Muscle of arm (tissue), 1 donor: ENCODE measurements at regions not wholly inside any gene's neighbourhood (a gene's known extent, or its start where the extent isn't known, plus 50 kb on each side); places are given as distances from the start of the nearest gene placed in this dataset.

Experiments used
- DNase-seq: peaks from one replicate; pipeline ENCODE4 v3.0.0-alpha.2; 2013

DNA sequence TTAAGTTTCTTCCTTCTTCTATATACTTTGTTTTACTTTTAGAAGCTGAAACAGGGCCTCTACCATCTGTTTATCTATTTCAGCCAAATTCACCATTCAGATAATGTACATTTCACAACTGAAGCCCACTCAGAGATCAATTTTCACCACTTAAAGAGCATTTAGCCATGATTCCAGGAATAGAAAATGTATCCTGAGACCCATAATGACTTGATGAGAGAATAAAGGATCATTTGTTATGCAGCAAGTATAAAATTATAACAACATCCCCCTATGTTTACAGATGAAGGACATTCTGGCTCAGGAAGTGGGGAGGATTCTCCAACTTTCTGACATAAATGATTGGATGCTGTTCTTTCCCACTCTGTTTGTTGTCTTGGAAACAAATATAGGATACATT, 962.1 kb upstream of the EEF2KMT start:
- no peak for DNase-seq

DNA sequence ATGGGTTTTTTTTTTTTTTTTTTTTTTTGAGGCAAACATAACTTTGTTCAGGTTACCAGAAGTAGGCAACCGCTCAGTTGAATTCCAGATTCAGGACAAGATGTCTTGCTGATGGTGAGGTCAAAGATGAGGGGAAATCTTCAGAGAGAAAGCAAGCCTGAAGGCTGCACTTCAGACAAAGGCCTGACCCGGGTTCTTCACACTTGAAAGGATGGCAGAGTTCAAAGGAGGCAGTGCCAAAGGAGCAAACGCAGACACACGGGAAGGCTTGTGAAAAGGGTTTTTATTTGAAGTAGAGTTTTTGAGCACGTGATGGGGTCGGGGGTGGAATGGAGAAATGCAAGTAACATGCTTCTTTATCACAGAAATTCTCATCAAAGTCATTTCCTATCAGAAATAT, 960.2 kb upstream of the EEF2KMT start:
- no peak for DNase-seq

DNA sequence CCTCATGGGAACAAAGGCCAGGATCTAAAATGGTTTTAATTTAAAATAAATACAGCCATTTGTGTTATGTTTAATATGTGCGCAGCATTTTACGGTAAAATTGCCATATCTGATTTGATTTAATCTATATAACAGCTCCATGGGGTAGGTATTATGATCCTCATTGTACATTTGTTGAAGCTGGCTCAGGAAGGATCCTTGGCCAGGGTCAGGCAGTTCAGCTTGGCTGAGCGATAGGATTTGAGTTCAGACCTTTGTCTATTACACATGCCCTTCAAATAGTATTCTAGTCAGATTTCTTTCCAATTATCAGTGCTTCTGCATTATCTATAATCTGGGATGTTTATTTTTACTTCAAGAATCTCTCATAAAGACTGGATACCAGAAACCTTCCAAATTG, 950.4 kb upstream of the EEF2KMT start:
- DNase-seq: no peak

DNA sequence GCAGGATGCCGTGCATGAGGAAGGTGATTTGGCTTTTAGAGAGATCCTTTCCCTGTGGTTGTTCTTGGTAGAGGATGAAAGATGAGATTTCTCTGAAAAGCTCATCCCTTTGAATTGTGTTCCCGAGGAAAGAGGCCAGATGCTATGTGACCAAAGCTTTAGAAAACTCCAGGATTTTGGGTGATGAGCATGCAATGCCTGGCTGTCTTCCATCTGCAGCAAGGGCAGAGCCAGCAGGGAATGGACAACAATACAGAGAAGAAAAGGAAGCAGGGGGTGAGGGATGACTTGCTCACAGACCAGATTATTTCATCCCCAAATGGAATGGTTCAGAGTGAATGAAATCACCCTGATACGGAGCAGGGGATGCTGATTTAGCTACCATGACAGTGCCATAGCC, 949.7 kb upstream of the EEF2KMT start:
- DNase-seq: no peak

DNA sequence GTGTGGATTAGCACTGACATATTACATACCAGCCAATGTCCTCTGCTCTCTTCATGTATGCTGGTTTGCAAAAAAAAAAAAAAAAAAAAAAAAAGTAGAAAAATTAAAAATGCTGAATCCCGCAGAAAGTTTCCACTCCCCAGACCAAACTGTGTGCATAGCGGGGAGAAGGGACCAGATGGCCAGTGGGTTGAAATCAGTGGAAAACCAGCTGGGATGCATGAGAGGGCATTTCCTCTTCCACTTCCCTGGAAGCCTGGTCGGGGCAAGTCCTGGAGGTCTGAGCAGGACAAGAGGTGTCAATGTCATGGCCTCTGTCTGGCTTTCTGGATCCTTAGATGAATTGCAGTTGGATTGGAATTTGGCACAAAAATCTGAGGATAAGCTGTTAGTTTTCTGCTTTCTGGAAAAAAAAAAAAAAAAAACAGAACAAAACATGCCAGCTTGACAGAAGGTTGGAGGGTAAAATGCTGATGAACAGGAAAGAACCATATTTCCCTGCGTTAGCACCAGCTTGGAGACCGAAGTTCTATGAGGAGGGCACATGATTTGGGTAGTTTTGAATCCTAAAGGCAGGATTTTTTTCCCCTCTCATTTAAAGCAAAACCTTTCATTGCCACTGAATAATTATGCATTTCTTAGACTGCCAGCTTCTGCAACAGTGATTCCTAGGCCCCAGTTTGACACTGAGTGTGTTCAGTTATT, 941.5 kb upstream of the EEF2KMT start:
- DNase-seq: no peak

DNA sequence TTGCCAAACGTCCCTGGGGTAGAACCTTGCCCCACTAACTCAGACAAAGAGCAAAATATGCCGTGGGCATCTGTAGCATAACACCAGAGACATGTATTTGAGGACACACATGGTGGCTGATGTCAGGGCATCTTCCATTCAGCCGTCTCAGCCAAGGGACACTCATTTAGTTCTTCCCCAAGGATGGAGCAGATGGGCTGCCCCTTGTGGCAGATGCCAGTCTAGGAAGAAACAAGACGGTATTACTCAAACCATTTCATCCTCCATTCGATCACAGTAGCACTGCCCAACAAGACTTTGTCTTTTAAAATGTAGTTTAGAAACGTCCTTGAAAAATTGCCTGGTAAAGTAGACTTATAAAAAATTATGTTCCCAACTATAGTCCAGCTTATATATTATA, 937.6 kb upstream of the EEF2KMT start:
- DNase-seq: no peak

DNA sequence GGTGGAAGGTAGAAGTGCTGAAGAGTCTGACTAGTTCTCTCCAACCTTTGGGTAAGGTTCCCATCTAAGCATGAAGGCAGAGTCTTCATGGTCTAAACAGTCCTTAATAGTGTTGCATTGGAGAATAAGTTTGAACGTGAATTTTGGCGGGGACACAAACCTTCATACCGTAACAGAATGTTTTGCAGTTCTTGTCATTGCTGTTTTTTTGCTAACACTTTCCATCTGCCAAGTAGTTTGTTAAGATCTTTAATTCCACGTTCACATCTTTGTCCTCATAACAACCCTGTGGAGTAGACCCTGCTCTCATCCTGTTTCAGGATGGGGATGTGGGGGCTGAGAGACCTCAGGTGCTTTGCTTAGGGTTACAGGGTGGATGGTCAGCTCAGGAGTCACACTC, 936.9 kb upstream of the EEF2KMT start:
- no peak for DNase-seq

DNA sequence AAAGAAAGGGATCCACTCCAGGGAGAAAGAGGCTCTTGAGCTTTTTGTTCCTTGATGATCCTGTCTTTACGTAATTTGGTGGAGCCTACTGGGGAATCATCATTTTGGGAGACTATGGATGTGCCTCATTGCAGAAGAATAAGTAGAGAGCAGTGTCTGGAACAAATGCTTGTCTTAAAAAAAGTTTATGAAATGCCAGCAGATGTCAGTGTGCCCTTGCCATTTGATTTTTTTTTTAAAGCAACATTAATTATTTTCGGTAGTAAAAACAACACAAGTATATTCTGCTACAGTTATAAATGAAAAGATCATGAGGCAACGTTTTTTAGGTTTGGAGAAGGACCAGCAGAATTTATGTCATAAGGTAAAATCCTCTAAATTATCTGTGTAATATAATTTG, 934.8 kb upstream of the EEF2KMT start:
- no peak for DNase-seq

DNA sequence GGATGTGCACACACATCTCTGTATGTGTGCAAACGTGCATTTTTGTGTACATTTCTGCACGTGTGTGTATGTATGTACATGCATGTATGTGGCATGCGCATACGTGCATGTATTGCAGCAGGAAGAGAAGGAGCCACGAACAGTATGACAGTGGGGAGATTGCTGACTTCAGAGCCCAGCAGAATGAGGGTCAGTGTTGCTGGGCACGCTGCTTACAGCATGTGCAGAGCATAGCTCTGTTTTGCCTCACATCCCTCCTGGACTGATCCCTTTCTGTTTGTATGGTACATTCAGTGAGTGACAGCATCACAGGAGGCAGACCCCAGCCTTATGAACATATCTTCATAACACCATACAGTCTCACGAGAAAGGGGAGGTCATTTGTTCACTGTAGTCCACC, 934.0 kb upstream of the EEF2KMT start:
- DNase-seq: no peak

DNA sequence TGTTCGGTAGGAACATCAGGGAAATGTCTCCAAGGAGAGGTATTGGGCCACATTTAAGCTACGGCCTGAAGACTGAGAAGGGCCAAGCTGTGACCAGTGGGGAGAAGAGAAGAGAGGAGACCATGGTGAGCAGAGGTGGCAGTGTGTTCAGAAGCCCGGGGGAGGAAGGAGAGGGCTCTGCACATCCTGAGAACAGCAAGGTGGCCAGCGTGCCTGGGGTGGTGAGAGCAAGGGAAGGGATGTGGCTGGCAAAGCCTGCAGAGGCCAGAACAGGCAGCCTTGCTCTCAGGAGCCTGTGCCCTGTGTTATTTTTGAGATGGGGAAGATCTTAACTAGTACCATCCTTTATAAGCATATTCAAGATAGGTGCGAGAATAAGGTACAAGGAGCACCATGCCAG, 933.5 kb upstream of the EEF2KMT start:
- DNase-seq: no peak

DNA sequence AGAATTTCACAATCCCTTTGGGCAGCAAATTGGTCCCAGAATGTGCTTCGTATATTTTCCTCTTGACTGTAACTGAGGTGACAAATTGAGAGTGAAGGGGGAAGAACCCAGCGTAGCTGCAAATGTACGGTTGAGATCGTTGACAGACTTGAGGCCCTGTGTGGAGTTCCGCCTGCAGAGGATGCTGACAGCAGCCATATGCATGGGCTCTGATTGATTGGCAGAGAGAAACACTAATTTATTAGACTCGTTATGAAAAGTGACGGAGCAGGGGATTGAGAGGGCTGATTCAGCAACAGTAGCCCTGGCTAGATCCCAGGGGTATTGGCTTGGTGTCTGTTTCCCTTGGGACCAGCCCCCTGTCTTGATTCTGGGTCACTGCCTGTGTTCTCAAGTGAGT, 930.1 kb upstream of the EEF2KMT start:
- DNase-seq: no peak

DNA sequence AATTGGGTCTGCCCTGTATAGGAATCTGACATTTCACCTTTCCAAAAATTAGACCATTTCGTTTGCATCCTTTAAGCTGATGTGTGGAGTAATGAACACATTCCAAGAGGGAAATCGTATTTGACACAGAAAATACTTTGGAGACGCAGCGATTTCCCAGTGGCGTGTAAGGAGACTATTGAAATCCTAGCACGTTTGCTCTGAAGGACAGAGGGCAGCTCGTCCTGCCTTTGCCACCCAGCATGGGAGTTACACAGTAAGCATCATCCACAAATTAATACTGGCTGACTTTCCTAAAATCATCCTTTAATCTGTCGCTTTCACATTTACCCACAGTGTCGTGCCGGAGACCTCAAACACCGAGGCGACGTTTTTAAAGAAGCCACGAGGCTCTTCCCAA, 925.9 kb upstream of the EEF2KMT start:
- no peak for DNase-seq

DNA sequence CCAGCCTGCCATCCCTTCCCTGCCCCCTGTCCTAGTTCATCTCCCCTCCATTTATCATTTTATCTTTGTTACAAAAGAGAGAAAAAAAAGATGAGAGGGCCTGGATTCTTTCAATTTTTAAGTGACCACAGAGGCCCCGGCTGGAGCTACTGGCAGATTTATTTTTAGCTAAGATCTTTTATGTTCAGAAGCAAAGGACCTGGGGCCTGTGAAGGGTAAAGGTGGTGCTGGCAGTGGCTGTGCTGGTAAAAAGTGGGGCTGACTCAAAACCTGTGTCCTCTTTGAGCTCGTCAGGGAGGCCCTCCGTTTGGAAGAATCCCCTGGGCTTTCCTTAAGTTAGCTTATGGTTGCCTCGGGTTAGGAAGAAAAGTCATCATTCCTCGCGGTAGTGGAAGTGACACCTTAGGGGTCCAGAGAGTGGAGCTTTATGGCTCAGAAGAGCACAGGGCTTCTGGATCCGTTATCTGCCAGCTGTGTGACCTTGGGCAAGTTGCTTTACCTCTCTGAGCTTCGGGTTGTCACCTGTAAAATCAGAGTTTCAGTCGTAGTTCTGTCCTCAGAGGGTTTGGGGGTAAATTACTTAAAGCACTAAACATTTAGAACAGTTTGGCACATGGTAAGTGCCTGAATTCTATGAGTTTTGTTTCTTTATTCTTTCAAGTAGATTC, 923.8 kb upstream of the EEF2KMT start:
- no peak for DNase-seq

DNA sequence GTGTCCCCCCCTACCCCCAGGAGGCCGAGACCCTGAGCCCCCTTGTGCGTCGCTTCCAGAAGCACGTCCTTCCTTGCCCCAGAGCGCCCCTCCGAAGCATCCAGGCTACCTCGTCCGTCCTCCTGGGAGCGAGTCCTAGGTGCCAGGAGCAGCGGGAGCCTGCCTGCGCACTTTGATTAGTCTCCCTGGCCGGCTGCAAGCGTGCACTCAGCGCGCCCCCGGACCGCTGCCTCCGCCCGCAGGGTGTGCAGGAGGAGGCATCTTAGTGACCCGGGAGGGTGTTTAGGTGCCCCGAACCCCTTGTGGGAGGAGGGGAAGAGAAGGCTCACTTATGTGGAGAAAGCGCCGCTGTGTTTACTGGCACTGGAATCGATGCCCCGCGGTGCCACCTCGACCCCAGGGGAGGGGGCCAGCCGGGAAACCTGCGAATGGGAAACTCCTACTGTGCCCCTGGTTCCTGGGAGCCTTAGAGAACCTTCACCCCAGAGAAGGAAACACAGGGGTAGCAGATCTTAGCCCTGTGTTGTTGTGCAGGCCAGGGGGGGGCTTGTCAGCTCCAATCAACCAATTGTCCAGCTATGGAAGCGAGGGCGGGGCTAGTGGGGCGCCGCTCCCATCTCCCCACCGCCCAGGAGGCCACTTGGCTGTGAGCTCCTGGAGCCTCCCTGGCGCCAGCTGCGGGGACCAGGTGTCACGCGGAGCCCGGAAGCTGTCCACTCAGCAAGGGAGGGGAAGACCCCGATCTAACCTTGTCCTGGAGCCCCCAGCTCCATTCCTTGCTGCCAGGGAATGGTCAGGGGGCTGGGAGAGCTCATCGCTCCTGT, 922.8 kb upstream of the EEF2KMT start:
- DNase-seq: no peak

DNA sequence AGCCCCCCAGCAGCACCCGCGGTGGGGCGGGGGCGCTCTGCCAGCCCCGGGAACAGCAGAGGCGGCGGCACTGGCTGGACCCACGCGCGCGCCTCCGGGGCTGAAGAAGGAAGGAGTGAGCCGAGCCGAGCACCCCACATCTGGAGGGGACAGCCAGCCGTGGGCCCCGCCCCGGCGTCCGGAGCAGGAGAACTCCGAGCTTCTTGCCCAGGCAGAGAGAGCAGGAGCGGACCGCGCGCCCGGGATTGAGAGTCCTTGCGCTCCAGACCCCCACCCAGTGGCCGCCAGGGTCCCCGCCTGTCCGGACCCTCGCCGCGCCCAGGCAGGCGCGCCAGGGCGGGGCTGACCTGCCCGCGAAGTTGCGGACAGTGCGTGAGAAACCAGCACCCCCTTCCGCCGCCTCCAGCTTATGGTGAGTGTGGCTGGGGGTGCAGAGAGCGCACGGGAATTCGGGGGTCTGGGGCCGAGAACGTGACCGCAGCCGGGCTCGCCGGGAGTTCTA, 921.9 kb upstream of the EEF2KMT start:
- no peak for DNase-seq

DNA sequence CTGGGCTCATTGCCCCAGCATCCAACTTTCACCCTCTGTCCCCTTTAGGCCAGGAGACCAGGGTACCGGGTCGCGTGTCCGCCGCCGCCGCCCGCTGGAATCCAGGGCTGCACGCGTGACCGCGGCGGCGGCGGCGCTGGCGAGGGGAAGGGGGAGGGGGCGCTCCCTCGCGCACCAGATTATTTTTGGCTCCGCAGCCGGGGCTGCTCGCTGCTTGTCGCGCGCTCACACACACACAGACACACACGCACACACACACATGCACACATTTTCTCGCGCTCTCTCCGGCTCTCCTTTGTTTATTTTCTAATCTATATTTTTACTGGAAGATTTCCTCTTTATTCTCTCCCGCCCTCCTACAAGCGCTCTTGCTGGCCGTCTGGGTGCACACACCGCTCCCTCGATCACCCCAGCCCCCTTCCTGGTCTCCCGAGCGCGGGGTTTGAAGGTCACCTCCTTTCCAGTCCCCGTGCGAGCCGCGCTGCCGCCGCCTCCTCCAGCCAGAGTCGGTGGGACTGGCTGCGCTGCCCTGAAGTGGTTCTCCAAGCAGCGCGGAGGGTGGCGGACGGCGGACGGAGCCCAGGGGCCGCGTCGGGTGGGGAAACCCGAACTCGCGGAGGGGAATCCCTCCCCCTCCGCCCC, 921.4 kb upstream of the EEF2KMT start:
- no peak for DNase-seq

DNA sequence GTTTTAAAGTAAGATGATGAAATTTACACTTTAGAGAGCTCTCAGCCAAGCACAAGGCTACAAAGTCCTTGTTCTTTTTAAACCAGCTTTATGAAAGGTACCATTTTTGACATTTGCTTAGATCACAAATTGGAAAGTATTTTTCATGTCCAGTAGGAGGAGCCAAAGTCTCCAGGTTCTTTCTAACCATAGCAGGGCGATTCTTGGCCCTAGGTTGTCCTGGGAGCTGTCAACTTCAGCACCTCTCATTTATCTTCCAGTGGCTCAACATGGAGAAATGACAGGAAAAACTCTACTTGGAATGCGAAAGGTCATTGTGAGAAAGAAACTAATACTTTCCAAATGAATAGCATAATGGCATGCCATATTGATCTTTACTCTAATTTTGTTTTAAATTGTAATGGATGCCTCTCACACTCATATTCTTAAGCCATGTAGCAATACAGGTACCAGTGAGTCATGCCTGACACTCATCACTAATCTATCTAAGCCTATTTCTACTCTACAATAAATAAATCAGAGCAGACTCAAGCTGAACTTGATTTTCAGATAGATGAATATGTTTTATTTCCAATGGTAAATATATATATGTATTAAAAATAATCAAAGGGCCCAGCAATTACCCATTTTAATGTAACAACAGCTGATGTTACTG, 919.1 kb upstream of the EEF2KMT start:
- no peak for DNase-seq

DNA sequence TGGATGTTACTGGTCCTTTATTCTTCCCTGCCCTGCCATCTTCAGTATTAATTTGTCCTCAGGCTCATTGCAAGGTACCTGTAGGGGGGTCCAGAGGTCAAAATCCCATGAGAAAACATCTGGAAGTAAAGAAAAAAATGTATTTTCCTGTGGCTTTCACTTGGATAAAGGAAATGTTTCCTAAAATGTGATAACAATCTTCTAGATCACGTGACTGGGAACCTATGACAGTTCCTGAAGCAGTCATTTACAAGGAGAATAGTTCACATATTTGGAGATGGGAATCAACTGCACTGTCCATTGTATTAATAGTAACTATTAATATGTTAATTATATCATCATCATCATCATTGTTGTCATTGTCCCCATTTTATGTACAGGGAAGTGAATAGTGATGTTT, 915.1 kb upstream of the EEF2KMT start:
- no peak for DNase-seq

DNA sequence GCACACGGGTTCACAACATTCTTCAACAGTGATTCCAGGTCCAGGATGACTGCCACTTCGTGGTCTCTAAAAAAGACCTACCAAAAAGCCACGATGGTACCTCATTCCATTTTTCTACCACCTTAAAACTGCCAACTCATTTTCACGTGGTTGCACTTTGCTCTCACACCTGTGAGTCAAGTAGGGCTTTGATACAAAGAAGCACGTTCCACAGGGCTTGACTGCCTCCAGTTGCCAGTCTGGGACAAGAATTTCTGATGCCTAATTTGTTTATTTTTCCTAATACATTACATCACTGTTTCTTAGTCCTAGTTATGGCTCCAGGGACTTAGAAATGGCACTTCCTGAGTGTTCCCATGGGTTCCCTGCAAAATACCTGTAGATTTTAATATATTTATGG, 911.6 kb upstream of the EEF2KMT start:
- no peak for DNase-seq

DNA sequence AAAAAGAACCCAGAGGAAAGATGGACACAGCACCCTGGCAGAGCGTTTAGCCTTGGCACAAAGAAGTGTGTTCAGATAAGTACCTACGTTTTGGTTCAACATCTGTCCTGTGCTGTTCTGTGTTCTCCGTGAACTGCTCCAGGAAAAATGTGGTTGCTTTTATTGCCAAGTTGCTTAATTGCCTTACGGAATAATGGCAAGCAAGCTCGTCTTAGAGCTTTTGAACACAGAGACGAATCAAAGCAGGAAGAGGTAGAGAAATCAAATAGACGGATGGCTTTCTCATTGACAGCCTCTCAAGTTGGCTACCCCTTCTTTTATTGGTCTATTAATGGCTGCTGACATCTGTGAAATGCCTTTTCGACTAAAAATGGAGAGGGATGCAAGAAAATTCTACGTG, 911.1 kb upstream of the EEF2KMT start:
- no peak for DNase-seq

DNA sequence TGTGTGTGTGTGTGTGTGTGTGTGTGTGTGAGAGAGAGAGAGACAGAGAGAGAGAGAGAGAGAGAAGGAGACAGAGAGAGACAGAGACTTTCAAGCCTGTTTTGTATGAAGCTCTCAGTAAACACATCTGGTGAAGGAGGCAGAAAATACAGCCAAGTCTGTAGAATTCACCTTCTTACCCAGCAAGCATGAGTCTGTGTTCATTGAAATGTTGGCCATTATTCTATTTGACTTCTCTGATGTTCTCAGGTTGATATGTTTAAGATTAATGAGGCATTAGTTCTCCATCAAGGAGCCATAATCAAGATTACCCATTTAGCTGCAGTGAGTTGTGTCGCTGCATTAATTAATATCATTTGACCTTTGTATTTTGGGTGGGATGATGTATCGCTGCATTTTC, 895.8 kb upstream of the EEF2KMT start:
- DNase-seq: no peak

DNA sequence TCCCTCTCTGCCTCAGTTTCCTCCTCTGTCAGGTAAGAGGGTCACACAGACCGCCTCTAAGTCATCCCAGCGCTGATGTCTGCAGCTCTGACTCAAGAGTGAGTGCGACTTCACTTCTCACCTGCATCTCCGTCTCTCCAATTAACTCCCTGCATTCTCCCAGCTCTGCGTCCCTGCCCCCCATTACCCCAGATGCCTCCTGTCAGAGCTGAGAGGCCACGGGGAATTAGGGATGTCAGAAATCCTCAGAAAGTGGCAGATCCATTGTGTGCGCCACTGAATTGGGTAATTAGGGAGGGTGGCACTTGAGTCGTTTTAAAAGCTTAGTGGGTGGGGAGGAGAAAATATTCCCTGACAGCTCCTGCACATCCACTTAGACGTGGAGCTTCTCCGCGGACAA, 885.4 kb upstream of the EEF2KMT start:
- no peak for DNase-seq
